ENCODE measurements at regions not wholly inside any gene's neighbourhood (a gene's known extent, or its start where the extent isn't known, plus 50 kb on each side); places are given as distances from the start of the nearest gene placed in this dataset.

DNA sequence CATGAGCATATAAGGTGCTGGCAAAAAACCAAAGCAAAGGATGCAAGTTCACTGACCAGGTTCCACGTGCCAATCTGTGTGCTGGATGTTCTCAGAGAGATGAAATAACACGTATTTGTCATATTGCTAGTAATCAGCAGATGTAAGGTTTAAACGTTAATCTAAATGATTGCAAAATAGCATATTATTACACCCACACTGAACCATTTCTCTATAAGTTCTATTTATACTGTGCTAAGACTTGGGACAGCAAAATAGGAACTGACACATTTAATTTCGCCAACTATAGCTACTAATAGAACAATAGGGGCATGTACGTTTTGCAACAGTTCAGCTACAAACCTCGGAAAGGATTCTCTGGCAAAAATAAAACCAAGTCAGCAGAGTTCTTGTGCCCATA lies 350.3 kb upstream of the ZNF385D start:
- in situ Hi-C loops (cut with MboI; ENCODE audit: low pct_ligation_motif_present in 1 of 4, low pct_unique_long_range_greater_than_20kb in 1 of 4, low sequenced_read_pairs in 3 of 4), result no loop called here
- no peak for TF ChIP-seq POLR2AphosphoS5 (IDR thresholded peaks at IDR 0.05)
- TF ChIP-seq EP300 (IDR thresholded peaks at IDR 0.05; ENCODE audit: low read depth), result no peak
- no peak for TF ChIP-seq POLR2A (IDR thresholded peaks at IDR 0.05)
- TF ChIP-seq, protein P1, sequence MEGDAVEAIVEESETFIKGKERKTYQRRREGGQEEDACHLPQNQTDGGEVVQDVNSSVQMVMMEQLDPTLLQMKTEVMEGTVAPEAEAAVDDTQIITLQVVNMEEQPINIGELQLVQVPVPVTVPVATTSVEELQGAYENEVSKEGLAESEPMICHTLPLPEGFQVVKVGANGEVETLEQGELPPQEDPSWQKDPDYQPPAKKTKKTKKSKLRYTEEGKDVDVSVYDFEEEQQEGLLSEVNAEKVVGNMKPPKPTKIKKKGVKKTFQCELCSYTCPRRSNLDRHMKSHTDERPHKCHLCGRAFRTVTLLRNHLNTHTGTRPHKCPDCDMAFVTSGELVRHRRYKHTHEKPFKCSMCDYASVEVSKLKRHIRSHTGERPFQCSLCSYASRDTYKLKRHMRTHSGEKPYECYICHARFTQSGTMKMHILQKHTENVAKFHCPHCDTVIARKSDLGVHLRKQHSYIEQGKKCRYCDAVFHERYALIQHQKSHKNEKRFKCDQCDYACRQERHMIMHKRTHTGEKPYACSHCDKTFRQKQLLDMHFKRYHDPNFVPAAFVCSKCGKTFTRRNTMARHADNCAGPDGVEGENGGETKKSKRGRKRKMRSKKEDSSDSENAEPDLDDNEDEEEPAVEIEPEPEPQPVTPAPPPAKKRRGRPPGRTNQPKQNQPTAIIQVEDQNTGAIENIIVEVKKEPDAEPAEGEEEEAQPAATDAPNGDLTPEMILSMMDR (IDR thresholded peaks at IDR 0.05), result no peak
- Histone ChIP-seq H3K4me1 (no peaks in the 10 kb centered on the region), H3K4me3 (no peak overlapping the region), H3K36me3 (no peaks in the 10 kb centered on the region), H3K27me3 (no peaks in the 10 kb centered on the region), H3K27ac (no peak overlapping the region), H3K9me3 (no peaks in the 10 kb centered on the region)
- no peak for DNase-seq
- intact Hi-C loops (cut with DNase I; ENCODE audit: low total_unique reads), result loop anchor here (1.0 kb wide), 1 partner anchor 23 kb away; no protein-coding TSS in a partner anchor
- 52 to 67% methylated on average over 5 to 6 of the region's 6 CpGs for WGBS, 2 donors (ENCODE audit: low coverage in 1 of 2)

DNA sequence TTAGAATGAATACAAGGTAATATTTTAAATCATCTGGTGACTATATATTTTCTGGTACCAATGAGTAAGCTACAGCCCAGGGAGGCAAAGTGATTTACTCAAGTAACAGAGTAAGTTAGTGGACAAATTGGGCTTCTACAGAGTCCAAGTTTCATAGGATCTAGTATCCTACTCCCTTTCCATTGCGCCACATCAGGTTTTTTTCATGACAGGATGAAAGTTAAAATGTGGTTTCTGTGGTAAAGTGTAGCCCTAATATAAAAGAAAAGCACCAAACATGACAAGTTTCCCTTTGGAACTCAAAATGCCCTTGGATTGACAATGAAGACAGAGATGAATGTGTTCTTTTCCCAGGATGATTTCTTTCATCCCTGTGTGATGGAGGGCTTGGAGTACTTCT lies 350.8 kb upstream of the ZNF385D start:
- intact Hi-C loops (cut with DNase I; ENCODE audit: low total_unique reads), result loop anchor here (1.0 kb wide), 1 partner anchor 22 kb away; no protein-coding TSS in a partner anchor
- WGBS, 2 donors (ENCODE audit: low coverage in 1 of 2), result 90 to 100% methylated on average over 1 of the region's 1 CpG
- H3K27ac ChIP-seq, result no peak overlapping the region
- no peaks in the 10 kb centered on the region for H3K4me1 ChIP-seq
- no peaks in the 10 kb centered on the region for H3K9me3 ChIP-seq
- H3K27me3 ChIP-seq, result no peaks in the 10 kb centered on the region
- H3K36me3 ChIP-seq, result no peaks in the 10 kb centered on the region
- H3K4me3 ChIP-seq, result no peak overlapping the region
- TF ChIP-seq, protein P1 (IDR thresholded peaks at IDR 0.05), result no peak
- TF ChIP-seq POLR2AphosphoS5 (IDR thresholded peaks at IDR 0.05) (no peak), POLR2A (IDR thresholded peaks at IDR 0.05) (no peak), EP300 (IDR thresholded peaks at IDR 0.05; ENCODE audit: low read depth) (no peak)
- DNase-seq, result no peak
- in situ Hi-C loops (cut with MboI; ENCODE audit: low pct_ligation_motif_present in 1 of 4, low pct_unique_long_range_greater_than_20kb in 1 of 4, low sequenced_read_pairs in 3 of 4), result no loop called here

DNA sequence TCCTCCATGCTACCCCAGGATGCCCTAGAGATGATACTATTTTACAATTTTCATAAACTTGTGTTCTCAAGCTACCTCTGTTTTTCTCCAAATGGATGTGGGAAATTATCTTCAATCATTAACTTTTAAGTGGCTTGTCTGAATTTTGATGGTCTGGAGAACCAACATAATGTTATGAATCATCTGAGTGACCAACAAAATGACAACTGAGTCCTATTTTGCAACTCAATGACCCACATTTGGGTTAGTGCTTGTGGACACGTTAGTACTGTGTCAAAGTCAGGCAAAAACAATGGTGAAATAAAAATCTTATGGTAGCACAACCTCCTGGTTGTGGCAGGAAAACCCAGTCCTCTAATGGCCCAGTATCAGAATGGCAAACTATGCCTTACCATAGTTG lies 352.4 kb upstream of the ZNF385D start:
- intact Hi-C loops (cut with DNase I; ENCODE audit: low total_unique reads) (no loop called here), in situ Hi-C loops (cut with MboI; ENCODE audit: low pct_ligation_motif_present in 1 of 4, low pct_unique_long_range_greater_than_20kb in 1 of 4, low sequenced_read_pairs in 3 of 4) (no loop called here)
- H3K4me3 ChIP-seq, result no peak overlapping the region
- H3K4me1 ChIP-seq, result no peaks in the 10 kb centered on the region
- no peak overlapping the region for H3K27ac ChIP-seq
- 60 to 79% methylated on average over 1 of the region's 1 CpG for WGBS, 2 donors (ENCODE audit: low coverage in 1 of 2)
- DNase-seq, result no peak
- H3K9me3 ChIP-seq, result no peaks in the 10 kb centered on the region
- TF ChIP-seq POLR2AphosphoS5 (IDR thresholded peaks at IDR 0.05) (no peak), EP300 (IDR thresholded peaks at IDR 0.05; ENCODE audit: low read depth) (no peak)
- TF ChIP-seq, protein P1 (IDR thresholded peaks at IDR 0.05), result no peak
- H3K27me3 ChIP-seq, result no peaks in the 10 kb centered on the region
- H3K36me3 ChIP-seq, result no peaks in the 10 kb centered on the region

DNA sequence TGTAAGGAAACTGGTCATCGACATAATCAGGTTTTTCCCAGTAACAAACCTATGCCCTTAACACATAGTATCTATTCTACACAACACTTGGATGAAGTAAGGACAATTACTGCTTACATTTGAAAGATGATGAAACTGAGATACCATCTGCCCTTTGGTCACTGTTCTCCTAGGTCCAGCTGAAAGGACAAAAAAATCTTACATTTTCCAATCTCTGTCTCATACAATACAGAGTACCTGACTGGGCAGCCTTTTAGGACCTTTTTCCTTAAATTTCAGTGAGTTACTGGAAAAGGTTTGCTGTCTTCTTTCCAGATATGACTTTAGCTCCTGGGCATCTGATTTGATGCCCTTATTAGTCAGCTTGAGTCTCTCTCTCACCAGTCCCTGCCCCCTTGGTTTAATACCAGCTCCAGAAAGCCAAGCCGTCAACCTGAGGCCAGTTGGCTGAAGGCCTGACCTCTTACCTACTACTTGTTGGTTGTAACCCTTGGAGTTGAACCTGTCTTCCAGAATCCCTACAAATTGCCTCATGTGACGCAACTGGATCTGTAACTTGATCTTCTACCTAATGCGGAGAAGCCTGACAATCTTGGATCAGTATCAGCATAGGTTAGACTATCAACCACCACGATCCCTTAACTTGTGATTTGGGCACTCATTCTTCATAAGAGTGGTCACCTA lies 355.3 kb upstream of the ZNF385D start:
- Histone ChIP-seq H3K36me3 (no peaks in the 10 kb centered on the region), H3K4me1 (no peaks in the 10 kb centered on the region), H3K27me3 (no peaks in the 10 kb centered on the region), H3K4me3 (no peak overlapping the region), H3K9me3 (no peaks in the 10 kb centered on the region), H3K27ac (no peak overlapping the region)
- TF ChIP-seq EP300 (IDR thresholded peaks at IDR 0.05; ENCODE audit: low read depth) (no peak), POLR2AphosphoS5 (IDR thresholded peaks at IDR 0.05) (no peak), POLR2A (IDR thresholded peaks at IDR 0.05) (no peak)
- TF ChIP-seq, protein P1 (IDR thresholded peaks at IDR 0.05), result no peak
- intact Hi-C loops (cut with DNase I; ENCODE audit: low total_unique reads), result no loop called here
- WGBS, 2 donors (ENCODE audit: low coverage in 1 of 2), result 69 to 85% methylated on average over 3 to 5 of the region's 5 CpGs
- DNase-seq, result no peak
- in situ Hi-C loops (cut with MboI; ENCODE audit: low pct_ligation_motif_present in 1 of 4, low pct_unique_long_range_greater_than_20kb in 1 of 4, low sequenced_read_pairs in 3 of 4), result no loop called here
